NCI-H1048 (cell line): ENCODE measurements at regions not wholly inside any gene's neighbourhood (a gene's known extent, or its start where the extent isn't known, plus 50 kb on each side); places are given as distances from the start of the nearest gene placed in this dataset.
"Not testable (repeated sequence)": the region's sequence is repeated elsewhere in the genome, so short reads cannot be mapped to it uniquely, and the experiment has no call there.

Experiments used
- DNase-seq: peaks from one replicate; lab custom pipeline; 2025; lab: John Stamatoyannopoulos, UW

DNA sequence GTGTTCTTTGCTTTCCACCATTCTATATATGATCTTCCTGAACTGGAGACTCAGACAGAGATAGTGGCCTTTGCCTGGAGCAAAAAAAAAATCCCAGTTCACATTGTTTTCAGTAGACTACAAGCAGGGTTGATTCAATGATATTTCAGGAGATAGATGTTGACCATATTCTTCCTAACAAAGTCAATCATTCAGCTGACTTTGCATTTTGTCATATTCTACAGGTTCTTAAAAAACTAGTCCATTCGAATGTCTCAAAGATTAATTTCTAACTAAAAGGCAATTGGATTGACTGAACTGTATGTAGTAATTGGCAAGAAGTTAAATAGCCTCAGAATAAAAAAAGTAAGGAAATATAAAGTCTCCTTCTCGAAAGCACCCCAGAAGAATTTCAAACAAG lies 479.5 kb downstream of the NKX6-1 start:
- DNase-seq, result no peak

DNA sequence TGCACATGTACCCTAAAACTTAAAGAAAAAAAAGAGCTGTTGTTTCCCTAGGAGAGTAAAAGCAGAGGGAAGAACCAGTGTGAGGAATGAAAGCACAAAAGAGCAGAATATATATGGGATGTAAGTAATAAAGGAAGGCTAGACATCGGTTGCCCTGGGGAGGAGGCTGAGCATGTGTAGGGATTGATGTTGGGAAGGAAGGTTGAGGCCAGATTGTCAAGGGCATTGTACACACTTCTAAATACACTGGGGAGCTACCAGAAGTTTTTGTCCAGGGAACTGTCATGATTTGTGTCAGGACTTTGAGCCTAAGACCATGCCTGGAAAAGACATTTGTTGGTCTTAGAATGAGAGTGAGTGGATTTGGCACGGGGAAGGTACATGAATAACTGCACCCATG lies 467.1 kb downstream of the GPAT3 start:
- no peak for DNase-seq

DNA sequence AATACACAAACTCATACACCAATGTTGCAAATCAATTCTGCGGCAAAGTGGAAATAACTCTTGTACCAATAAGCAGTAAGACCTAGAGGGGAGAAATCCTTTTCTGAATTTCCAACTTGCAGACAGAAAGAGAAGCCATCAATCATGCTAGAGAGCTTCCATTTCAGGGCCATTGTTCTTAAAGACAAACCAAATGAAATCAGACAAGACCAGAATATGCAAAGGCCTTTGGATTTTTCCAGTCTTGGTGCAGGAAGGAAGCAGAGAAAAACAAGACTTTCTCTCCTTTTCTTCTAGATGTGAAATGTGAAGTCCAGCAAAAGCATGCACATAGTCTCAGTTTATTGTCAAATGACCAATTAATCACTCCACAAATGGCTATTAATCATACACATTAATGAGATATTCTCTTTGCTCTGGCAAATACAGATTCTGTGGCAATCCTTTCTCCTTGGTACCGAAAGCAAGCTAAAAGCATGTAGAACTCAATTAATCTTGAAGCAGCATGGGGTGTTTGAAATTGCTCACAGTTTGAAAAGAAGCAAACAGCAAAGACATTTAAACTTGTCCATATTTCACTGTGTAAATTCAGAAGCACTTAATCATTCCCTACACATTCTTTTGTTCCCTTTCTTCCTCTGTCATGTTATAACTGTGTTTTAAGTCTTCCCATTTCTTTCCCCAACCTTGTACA lies 466.1 kb downstream of the GPAT3 start:
- DNase-seq, result no peak

- DNase-seq, result no peak
These were observed 460.3 kb downstream of the GPAT3 start for GRCh38 chr4:83996254-83996653.

GRCh38 chr4:83993774-83994173 lies 457.9 kb downstream of the GPAT3 start:
- DNase-seq, result no peak

GRCh38 chr4:83989835-83990234 lies 453.9 kb downstream of the GPAT3 start:
- DNase-seq, result no peak

DNA sequence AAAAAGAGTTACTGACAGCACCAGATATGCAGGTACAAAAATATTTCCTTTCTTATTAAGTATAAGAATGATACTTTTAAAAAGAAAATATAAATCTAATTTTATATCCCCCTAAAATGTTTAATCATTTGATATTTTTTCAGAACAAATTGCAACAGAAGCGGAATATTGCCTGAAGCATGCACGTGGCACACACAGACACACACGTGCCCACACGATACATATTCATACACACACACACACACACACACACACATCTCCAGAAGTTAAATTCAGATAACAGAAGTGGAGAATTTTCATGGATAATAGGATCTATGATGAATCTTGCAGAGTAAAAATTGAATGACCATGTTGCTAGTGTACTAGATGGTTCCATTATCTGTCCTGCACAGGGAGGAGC lies 445.2 kb downstream of the GPAT3 start:
- DNase-seq, result no peak

- DNase-seq, result no peak
These were observed 443.9 kb downstream of the GPAT3 start for GRCh38 chr4:83979773-83980172.

- no peak for DNase-seq
These were observed 438.3 kb downstream of the GPAT3 start for GRCh38 chr4:83974111-83974780.

DNA sequence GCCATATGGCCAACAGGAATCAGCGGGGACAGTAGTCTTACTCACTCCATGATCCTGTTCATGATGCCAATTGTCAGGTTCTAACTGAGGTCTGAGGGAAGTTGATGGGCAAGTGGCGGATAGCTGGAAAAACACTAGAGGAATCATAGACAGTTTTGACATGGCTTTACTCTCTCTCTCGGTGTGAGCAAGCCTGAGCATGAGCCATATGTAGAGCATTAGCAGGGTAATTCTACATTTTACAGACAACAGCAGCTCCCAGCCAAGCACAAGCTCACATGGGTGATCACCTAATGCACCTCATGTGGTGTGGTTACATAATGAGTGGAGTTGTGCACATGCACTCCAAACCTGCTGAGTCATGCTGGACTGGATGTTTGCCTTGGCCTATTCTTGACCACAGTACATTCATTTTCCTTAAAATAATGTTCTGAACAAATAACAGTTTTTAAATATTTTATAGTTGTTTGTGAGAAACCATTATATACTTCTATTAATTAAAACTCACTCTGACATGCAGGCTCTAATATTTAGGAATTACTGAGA lies 429.2 kb downstream of the GPAT3 start:
- no peak for DNase-seq

DNA sequence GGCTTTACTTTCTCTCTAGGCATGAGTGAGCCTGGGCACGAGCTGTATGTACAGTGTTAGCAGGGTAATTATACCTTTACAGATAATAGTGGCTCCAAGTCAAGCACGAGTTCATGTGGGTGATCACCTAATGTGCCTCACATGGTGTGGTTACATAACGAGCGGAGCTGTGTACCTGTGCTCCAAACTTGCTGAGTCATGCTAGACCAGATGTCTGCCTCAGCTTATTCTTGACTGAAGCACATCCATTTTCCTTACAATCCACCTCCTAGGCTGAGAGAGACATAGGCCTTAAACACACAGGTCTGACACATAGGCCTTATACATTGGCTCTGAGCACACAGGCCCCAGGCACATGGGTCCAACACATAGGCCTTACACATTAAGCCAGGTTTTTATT lies 426.6 kb downstream of the GPAT3 start:
- no peak for DNase-seq

DNA sequence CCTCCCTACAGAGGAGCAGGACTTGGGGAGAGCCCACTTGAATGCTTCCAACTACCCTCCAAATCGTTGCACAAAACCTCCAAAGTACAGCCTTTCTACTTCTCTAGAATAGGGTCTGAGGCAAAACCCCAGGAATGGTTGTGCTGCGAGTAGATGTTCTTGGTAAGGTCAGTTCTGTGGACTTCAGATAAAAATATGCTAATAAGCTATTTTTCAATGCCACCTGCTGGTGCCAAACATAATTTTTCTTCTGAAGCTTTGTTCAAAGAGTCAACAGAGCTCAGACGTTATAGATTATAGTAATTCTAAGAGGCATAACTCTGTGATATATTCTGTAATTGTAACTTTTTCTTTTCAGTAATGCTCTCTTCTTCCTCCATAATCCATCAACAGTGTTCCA lies 425.7 kb downstream of the GPAT3 start:
- DNase-seq, result no peak

- DNase-seq, result no peak
These were observed 423.3 kb downstream of the GPAT3 start for GRCh38 chr4:83959160-83959559.

GRCh38 chr4:83947830-83948193 lies 411.9 kb downstream of the GPAT3 start:
- DNase-seq, result no peak

DNA sequence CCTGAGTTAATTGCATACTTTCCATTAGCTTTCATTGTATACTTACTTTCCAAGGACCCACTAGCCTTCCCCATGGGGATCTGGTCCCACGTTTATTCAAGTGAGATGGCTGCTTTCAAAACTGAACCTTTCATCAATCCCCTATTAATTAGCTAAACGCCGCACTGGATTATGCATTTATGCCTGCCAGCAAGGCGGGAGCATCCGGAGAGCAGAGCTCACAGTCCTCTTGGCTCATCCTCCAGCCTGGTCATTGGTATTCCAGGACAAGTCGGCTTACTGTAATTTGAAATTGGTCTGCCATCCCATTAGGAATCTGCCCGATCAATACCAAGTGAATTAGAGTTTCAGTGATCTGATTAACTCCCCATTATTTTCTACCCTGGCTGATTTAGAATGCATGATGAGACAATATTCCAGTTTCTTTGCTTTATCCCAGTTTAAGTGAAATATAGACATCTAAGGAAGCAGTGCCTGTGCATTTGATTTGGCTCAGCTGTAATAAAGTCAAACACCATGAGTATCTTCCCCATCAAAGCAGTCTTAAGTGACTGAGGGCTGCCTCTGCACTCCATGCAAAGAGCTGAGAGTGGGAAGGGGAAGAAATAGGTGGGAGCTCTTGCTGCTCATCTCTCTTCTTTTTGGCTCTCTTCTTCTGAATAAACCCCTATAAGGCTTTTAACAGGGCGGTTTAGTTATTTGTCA lies 411.4 kb downstream of the GPAT3 start:
- no peak for DNase-seq

DNA sequence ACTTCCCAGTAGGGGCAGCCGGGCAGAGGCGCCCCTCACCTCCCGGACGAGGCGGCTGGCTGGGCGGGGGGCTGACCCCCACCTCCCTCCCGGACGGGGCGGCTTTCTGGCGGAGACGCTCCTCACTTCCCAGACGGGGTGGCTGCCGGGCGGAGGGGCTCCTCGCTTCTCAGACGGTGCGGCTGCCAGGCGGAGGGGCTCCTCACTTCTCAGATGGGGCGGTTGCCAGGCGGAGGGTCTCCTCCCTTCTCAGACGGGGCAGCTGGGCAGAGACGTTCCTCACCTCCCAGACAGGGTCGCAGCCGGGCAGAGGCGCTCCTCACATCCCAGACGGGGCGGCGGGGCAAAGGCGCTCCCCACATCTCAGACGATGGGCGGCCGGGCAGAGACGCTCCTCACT lies 407.8 kb downstream of the GPAT3 start:
- not testable (repeated sequence) for DNase-seq

DNA sequence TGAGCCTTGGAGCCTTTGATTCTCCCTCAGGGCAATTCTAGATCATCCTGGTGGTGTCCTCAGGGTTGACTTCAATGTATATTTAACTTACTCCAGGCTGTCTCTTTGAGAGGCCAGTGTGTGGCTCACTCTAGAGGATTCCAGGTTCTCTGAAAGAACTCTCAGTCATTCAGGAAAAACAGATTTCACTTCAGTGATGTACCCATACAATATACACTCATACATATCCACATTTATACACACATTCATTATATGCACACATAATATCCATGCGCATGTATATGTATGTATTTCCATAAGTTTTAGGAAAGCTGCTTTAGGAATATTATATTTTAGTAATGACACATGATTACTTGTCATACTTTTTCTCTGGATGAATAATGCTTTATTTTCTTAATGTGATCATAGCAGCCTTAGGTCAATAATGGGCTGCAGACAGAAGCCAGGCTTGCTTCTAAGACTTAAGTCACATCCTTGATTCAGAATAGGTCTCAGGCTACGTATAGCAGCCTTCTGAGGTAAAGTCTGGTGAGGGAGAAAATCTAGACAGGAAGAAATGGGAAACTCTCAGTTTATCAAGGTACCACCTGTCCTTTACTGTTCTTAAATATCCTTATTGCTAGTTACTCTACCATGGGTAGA lies 397.0 kb downstream of the GPAT3 start:
- DNase-seq, result no peak

DNA sequence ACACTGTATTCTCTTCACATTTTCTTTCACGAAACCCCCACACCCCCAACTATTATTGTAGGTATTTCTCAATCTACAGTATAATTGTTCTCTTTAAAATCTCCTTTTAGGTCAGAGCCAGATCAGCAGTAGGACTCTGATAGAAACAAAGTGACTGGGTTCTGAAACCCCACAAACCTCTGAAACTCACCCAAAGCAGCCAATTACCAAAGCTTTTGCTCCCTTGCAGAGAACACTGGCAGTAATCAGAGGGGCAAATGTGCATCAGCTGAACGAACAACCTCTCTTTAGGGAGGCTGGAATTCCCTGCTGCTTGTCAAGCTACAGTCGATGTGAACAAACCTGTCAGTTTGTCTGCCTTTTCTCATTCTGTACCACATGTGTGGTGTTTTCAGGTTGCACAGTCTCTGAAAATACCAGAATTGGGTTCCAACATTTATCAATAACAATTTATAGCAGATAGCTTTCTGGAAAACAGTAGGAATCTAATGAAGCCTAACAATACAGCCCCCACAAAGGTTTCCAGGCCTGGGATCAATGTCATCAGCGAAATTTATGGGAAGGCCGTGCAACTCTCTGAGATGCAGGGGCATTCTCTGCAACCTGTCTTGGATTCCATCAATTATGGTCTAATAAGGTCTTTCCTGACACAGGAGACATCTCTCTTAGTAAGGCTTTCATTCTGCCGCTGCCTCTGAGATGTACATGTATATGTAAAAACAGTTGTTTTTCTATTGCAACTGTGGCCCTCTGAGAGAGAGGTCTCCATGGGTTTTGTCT lies 395.9 kb downstream of the GPAT3 start:
- DNase-seq, result no peak

DNA sequence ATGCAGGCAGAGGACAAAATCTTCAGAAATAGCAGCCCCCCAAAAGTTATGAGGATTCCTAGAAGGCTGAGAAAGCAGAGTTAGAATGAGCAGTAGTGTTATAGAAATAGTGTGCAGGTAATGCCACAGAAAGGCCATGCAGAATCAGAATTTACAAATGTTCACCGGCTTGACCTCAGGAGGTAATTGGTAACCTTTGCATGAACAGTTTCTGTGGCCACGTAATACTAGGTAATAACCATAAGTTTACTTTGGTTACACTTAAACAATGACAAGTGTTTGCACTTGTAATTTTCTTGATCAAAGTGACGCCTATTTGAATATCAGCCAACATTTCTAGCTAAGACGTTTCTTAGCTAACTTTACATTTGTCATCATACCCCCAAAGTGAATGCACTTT lies 393.6 kb downstream of the GPAT3 start:
- no peak for DNase-seq

DNA sequence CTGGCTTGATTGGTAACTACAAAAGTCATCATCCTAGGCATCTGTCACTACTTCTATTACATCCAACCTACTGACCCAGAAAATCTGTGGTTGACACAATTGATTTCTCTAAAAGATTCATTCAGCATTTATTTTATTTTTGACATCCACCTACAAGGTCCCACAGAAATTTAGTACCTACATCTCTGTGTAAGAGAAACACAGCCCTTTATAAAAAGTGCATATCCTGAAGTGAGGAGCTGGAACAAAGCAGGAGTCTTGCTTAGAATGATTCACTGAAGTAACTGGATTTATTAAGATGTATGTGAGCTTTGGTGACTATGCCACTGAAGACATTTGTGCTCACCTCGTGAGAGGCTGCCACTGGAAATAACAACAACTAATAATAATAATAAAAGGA lies 391.0 kb downstream of the GPAT3 start:
- no peak for DNase-seq

DNA sequence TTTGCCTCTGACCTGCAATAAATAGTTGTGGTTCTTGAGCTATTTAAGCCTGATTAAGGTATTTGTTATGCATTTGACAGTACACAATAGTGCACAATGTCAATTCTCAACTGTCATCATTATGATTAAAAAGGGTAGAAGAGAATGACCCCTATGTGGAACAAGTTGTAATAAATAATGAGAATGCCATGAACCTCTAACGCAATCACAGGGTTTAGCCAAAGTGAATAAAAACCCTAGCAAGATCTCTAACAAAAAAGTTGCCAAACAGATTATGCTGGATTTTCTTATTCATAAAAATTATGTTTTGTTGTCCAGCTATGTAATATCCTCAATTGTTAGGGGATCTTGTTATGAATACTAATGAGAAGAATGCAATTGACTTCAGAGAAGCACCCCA lies 387.4 kb downstream of the GPAT3 start:
- no peak for DNase-seq

DNA sequence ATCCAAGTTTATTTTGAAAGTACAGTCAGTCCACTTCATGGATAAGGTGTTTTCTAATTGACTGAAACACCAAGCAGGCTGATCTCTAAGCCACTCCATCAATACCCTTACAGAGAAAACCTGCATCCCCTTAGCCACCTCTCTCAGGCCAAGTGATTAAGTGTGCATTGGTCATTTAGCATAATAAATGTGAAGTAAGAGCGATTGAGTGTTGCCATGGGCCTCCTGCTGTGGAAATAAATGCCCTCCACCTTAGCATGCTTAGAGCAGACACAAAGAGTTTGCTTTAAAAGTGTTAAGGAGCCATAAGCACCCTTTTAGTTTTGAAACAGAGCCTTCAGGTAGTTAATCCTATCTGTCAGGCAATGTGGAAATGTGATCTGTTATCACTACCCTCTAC lies 386.5 kb downstream of the GPAT3 start:
- DNase-seq, result no peak
